Neural progenitor cell (in vitro differentiated cells): ENCODE measurements at regions not wholly inside any gene's neighbourhood (a gene's known extent, or its start where the extent isn't known, plus 50 kb on each side); places are given as distances from the start of the nearest gene placed in this dataset.

Experiments
- EZH2phosphoT487 ChIP-seq: fragments of 200-600 bp; sonication (generic); IDR thresholded peaks from 2 replicates; pipeline ENCODE4 v1.6.1; 2017; ENCODE audit warnings: antibody characterized with exemption
- TF ChIP-seq, protein P1 (sequence below): fragments of 200-600 bp; sonication (generic); IDR thresholded peaks from 2 replicates; pipeline ENCODE4 v1.5.1; 2017; ENCODE audit warnings: antibody characterized with exemption, mild to moderate bottlenecking

DNA sequence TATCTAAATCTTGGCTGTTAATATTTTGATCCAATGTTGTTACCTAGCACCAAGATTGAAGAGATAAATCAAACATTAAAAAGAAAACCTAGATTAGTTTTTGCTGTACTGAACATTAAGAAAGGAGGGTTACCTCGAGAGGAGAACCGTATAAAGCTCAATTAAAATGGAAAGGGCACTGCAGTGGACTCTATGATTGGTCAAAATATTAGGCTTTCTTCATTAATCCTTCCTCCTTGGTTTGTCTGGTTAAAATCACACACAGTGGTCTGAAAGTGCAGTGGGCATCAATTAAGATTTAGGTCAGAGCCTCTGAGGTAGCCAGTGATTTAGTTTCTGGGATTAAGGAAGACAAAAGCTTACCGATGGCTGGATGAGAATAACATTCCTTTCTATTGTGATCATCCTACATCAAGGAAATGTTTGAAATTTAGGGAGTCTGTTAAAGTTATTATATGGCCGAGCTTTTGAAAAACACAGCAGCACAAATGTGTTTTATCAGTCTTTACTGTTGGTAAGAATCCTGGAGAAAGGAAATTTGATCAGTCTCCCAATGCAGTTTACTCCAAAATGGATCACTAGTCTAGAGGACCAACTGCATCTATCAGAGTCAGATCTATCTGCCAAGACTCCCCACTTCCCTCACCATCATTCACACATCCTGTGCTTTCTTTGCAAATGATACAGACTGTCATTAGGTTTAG is 134.6 kb upstream of the NEDD9 start:
- TF ChIP-seq, protein P1, sequence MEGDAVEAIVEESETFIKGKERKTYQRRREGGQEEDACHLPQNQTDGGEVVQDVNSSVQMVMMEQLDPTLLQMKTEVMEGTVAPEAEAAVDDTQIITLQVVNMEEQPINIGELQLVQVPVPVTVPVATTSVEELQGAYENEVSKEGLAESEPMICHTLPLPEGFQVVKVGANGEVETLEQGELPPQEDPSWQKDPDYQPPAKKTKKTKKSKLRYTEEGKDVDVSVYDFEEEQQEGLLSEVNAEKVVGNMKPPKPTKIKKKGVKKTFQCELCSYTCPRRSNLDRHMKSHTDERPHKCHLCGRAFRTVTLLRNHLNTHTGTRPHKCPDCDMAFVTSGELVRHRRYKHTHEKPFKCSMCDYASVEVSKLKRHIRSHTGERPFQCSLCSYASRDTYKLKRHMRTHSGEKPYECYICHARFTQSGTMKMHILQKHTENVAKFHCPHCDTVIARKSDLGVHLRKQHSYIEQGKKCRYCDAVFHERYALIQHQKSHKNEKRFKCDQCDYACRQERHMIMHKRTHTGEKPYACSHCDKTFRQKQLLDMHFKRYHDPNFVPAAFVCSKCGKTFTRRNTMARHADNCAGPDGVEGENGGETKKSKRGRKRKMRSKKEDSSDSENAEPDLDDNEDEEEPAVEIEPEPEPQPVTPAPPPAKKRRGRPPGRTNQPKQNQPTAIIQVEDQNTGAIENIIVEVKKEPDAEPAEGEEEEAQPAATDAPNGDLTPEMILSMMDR, result no peak
- TF ChIP-seq EZH2phosphoT487, result no peak
